GM12872 (cell line): ENCODE measurements at regions not wholly inside any gene's neighbourhood (a gene's known extent, or its start where the extent isn't known, plus 50 kb on each side); places are given as distances from the start of the nearest gene placed in this dataset.

Experiments used
- CTCF ChIP-seq: IDR thresholded peaks from 3 replicates; pipeline ENCODE4 v1.5.1; 2011; ENCODE audit warnings: low read depth, mild to moderate bottlenecking, low read length, moderate library complexity; ENCODE audit not compliant: insufficient read depth

DNA sequence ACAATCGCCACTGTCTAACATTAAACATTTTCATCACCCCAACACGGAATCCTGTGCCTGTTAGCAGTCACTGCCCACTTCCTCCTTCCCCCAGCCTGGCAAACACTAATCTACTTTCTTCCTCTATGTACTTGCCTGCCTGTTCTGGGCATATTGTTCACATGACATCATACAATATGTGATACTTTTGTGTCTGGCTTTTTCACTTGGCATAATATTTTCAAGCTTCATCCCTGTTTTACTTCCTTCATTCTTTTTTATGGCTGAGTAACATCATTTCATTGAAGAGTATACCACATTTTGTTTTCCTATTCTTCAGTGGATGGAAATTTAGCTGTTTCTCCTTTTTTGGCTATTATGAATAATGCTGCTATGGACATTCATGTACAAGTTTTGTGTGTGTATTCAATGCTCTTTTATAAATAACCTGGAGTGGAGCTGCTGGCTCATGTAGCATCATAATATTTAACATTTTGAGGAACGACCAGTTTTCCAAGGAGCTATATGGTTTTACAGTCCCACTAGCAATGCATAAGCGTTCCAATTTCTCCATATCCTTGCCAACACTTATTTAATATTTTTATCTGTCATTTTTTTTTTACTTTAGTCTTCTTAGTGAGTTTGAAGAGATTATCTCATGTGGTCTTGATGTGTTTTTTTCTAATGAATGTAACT is 360.1 kb downstream of the HDGFL1 start:
- TF ChIP-seq CTCF = no peak

GRCh38 chr6:22940581-22941290 is 371.4 kb downstream of the HDGFL1 start:
- no peak for TF ChIP-seq CTCF

DNA sequence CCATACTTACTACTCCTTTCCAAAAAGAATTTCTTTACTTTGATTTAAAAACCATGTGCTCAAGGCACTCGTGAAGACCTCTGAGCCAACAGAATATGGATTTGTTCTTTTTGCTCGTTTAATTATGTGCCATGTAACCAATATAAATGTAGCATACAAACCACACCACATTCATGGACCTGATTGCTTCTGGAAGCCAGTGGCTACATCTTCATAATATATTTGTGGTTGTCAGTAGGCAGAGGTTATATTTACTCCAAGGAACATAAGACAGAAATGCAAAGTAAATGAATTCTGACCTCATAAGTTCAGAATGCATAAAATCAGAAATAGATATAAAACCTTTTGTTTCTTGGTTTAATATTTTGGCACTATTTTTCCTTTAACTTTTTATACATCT is 373.0 kb downstream of the HDGFL1 start:
- TF ChIP-seq CTCF = no peak

GRCh38 chr6:22943327-22943726 is 374.0 kb downstream of the HDGFL1 start:
- no peak for TF ChIP-seq CTCF

GRCh38 chr6:22949967-22950366 is 380.6 kb downstream of the HDGFL1 start:
- no peak for TF ChIP-seq CTCF

GRCh38 chr6:22952097-22952496 is 382.7 kb downstream of the HDGFL1 start:
- TF ChIP-seq CTCF = no peak

DNA sequence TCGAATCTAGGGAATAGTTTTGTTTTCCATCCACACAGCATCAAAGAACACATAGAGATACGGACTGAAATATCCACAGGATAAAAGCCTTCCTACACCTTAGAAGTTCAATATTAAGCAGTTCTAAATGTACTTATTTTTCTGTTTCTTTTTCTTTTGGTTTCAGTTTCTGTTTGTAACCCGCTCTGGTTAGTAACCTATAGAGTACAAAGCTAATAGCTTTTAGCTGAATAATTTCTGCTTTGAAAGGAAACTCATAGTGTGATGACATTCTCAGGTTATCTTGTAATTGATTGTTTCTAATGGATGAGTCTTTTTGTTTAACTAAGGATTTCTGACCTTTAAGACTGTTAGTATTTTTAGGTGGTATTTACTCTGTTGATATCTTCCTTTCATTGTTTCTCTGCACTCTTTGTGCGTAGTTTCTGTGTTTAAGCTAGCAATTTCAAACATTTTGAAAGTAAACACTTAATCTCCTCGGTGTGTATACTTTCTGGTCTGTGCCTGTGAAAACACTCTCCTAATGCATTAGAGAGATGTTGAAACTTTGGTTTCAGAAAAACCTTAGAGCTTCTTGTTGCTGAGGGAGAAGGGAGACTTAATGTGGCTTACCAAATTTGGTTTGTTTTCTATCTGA is 385.5 kb downstream of the HDGFL1 start:
- TF ChIP-seq CTCF = no peak
